HEK293T (cell line): ENCODE measurements at regions not wholly inside any gene's neighbourhood (a gene's known extent, or its start where the extent isn't known, plus 50 kb on each side); places are given as distances from the start of the nearest gene placed in this dataset.
"Not testable (repeated sequence)": the region's sequence is repeated elsewhere in the genome, so short reads cannot be mapped to it uniquely, and the experiment has no call there.

Experiments used
- CTCF ChIA-PET: fragments of 350-600 bp; formaldehyde crosslinking; extraction: SDS; loops from one replicate; lab custom pipeline; 2021; ENCODE audit warnings: antibody characterized with exemption, inconsistent platforms; lab: Yijun Ruan, JAX
- POLR2A ChIA-PET: fragments of 350-600 bp; formaldehyde crosslinking; extraction: SDS; loops from one replicate; lab custom pipeline; 2020; ENCODE audit warnings: antibody characterized with exemption, inconsistent platforms; lab: Yijun Ruan, JAX
- DNase-seq: peaks from one replicate; pipeline ENCODE4 v3.0.0; 2012; ENCODE audit warnings: mixed read lengths; ENCODE audit errors: extremely low spot score
- ARNT ChIP-seq: fragments of 450-650 bp; IDR thresholded peaks from 2 replicates; pipeline ENCODE4 v1.6.1; 2017; ENCODE audit warnings: mild to moderate bottlenecking
- BHLHE40 ChIP-seq: fragments of 450-650 bp; IDR thresholded peaks from 2 replicates; pipeline ENCODE4 v1.6.1; 2016; ENCODE audit warnings: mild to moderate bottlenecking, moderate library complexity, borderline replicate concordance
- CTBP1 ChIP-seq: fragments of 450-650 bp; IDR thresholded peaks from 2 replicates; pipeline ENCODE4 v1.6.1; 2016; ENCODE audit warnings: borderline replicate concordance
- ELF4 ChIP-seq: fragments of 450-650 bp; IDR thresholded peaks from 2 replicates; pipeline ENCODE4 v1.6.1; 2017; ENCODE audit warnings: antibody characterized with exemption
- FOXA1 ChIP-seq: fragments of 450-650 bp; IDR thresholded peaks from 2 replicates; pipeline ENCODE4 v1.6.1; 2016; ENCODE audit warnings: mild to moderate bottlenecking
- FOXK2 ChIP-seq: fragments of 450-650 bp; IDR thresholded peaks from 2 replicates; pipeline ENCODE4 v1.6.1; 2016; ENCODE audit warnings: mild to moderate bottlenecking
- FOXM1 ChIP-seq: fragments of 450-650 bp; IDR thresholded peaks from 2 replicates; pipeline ENCODE4 v1.6.1; 2017; ENCODE audit warnings: mild to moderate bottlenecking, borderline replicate concordance
- HDGF ChIP-seq: fragments of 450-650 bp; IDR thresholded peaks from 2 replicates; pipeline ENCODE4 v1.6.1; 2017; ENCODE audit warnings: antibody characterized with exemption, borderline replicate concordance
- L3MBTL2 ChIP-seq: fragments of 450-650 bp; conservative IDR thresholded peaks from 2 replicates; pipeline ENCODE4 v1.6.1; 2016; ENCODE audit warnings: mild to moderate bottlenecking
- LEF1 ChIP-seq: fragments of 450-650 bp; IDR thresholded peaks from 2 replicates; pipeline ENCODE4 v1.6.1; 2017; ENCODE audit warnings: mild to moderate bottlenecking, borderline replicate concordance
- NFRKB ChIP-seq: fragments of 450-650 bp; IDR thresholded peaks from 2 replicates; pipeline ENCODE4 v1.6.1; 2016; ENCODE audit warnings: mild to moderate bottlenecking, moderate library complexity
- PKNOX1 ChIP-seq: fragments of 450-650 bp; IDR thresholded peaks from 2 replicates; pipeline ENCODE4 v1.6.1; 2016
- SP1 ChIP-seq: fragments of 450-650 bp; IDR thresholded peaks from 2 replicates; pipeline ENCODE4 v1.6.1; 2017
- SUZ12 ChIP-seq: fragments of 450-650 bp; IDR thresholded peaks from 2 replicates; pipeline ENCODE4 v1.6.1; 2016; ENCODE audit warnings: mild to moderate bottlenecking
- TARDBP ChIP-seq: fragments of 450-650 bp; IDR thresholded peaks from 2 replicates; pipeline ENCODE4 v1.6.1; 2016
- ZNF384 ChIP-seq: fragments of 450-650 bp; IDR thresholded peaks from 2 replicates; pipeline ENCODE4 v1.6.1; 2016

DNA sequence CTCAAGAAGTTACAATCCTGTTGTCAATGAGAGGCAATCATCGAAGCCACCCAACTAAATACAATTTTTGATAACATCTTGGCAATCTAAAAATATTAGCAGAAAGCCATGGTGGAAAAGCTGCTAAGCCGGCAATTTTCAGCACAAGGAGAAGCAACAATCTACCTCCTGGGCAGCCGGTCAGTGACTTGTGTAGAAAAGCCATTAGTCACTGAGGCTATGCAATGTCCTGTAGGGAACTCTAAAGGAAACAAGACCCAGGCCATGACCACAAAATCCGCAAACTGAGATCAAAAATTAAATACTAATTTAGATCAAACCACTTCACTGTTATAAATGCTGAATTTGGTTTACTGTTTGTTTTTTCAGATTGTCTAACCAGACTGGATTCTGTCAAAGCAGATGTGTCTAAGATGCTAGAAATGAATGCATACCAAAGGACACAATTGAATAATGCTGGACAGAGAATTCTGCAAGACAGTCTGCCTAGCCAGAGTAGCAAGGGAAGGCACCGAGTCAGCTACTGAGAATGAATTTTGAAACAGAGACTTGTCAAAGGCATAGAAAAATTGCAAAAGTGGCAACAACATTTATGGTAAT is 384.8 kb downstream of the PRELID2 start:
- TF ChIP-seq BHLHE40 (no peak), LEF1 (no peak)
- CTCF ChIA-PET = no interaction called here
- DNase-seq = no peak
- POLR2A ChIA-PET = no interaction called here

- DNase-seq = no peak
- ChIA-PET CTCF (no interaction called here), POLR2A (no interaction called here)
- TF ChIP-seq LEF1 (no peak), ARNT (no peak), SP1 (no peak), CTBP1 (no peak), BHLHE40 (no peak), FOXM1 (no peak), ELF4 (no peak), L3MBTL2 (no peak), ZNF384 (no peak), NFRKB (no peak), PKNOX1 (no peak), TARDBP (no peak), HDGF (no peak), FOXA1 (no peak), SUZ12 (no peak), FOXK2 (no peak)
Measured at GRCh38 chr5:145449794-145450193, 385.3 kb downstream of the PRELID2 start.

- POLR2A ChIA-PET, DNase-seq: not testable (repeated sequence)
- CTCF ChIA-PET = interaction anchor here (0.6 kb wide), 1 partner anchor 49 kb away, joined by 3 read pairs; no protein-coding TSS in a partner anchor
Measured at GRCh38 chr5:145446875-145447274, 388.3 kb downstream of the PRELID2 start.

- CTCF ChIA-PET = interaction anchor here (0.6 kb wide), 1 partner anchor 49 kb away, joined by 3 read pairs; no protein-coding TSS in a partner anchor
- POLR2A ChIA-PET = no interaction called here
- DNase-seq = no peak
- no peak for TF ChIP-seq FOXA1
- TF ChIP-seq L3MBTL2 = no peak
- TF ChIP-seq ELF4 = no peak
- TF ChIP-seq LEF1 = no peak
- TF ChIP-seq SP1 = no peak
Measured at GRCh38 chr5:145446412-145446811, 388.7 kb downstream of the PRELID2 start.

GRCh38 chr5:145445027-145445426 is 390.1 kb downstream of the PRELID2 start:
- POLR2A ChIA-PET = no interaction called here
- no peak for DNase-seq
- CTCF ChIA-PET = interaction anchor here (0.8 kb wide), 1 partner anchor 27 kb away, joined by 5 read pairs; no protein-coding TSS in a partner anchor
- TF ChIP-seq BHLHE40 = no peak
- no peak for TF ChIP-seq SUZ12
- TF ChIP-seq FOXA1 = no peak
- TF ChIP-seq ARNT = no peak
- no peak for TF ChIP-seq CTBP1
- no peak for TF ChIP-seq L3MBTL2
- no peak for TF ChIP-seq SP1
- no peak for TF ChIP-seq FOXK2
- TF ChIP-seq PKNOX1 = no peak
- no peak for TF ChIP-seq TARDBP
- no peak for TF ChIP-seq NFRKB
- TF ChIP-seq ELF4 = no peak
- TF ChIP-seq LEF1 = no peak
- no peak for TF ChIP-seq HDGF
- no peak for TF ChIP-seq FOXM1
- no peak for TF ChIP-seq ZNF384

DNA sequence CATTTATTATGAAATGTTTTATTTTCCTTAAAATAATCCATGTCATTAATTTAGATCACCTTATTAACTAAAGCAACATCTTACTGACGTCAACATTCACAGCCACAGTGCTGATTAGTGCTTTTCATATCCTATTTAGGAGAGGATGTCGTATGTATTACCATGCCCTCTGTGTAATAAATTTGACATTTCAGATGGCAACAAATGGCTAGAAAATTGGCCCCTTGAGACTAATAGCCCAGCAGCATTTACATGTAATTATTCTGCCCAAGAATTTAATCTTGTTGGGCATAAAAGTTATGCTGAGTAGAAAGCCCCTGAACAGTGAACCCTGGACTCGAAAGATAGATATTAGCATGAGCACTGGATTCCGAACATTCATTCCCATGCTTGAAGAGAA is 391.2 kb downstream of the PRELID2 start:
- CTCF ChIA-PET = no interaction called here
- TF ChIP-seq FOXK2 (no peak), ZNF384 (no peak)

GRCh38 chr5:145443366-145443765 is 391.8 kb downstream of the PRELID2 start:
- POLR2A ChIA-PET = no interaction called here
- CTCF ChIA-PET = no interaction called here
- TF ChIP-seq HDGF (no peak), BHLHE40 (no peak), NFRKB (no peak), PKNOX1 (no peak), CTBP1 (no peak), TARDBP (no peak), ZNF384 (no peak), SUZ12 (no peak), FOXM1 (no peak)
- DNase-seq = no peak

More for the DNA sequence above, 391.2 kb downstream of the PRELID2 start:
- POLR2A ChIA-PET = no interaction called here
- DNase-seq = no peak

DNA sequence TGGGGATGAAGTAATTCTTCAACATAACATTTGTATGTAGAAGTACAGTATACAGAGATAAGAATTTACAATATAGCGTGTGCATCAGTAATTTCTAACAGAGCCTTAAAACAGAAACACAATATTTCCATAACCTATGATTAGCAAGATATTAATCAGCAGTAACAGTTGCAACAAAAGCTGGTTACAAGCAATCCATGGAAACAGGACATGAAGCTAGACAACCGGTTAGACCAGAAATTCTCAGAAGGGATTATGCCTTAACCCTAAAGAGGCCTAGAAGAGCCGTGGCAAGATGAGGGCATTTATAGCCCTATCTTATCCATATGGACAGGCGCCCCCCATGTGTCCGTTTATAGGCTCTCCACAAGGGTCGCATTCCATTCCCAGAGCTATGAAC is 392.5 kb downstream of the PRELID2 start:
- DNase-seq, POLR2A ChIA-PET, CTCF ChIA-PET: not testable (repeated sequence)
